Sigmoid colon (tissue), 6 donors: ENCODE measurements at regions not wholly inside any gene's neighbourhood (a gene's known extent, or its start where the extent isn't known, plus 50 kb on each side); places are given as distances from the start of the nearest gene placed in this dataset.
"Not testable (repeated sequence)": the region's sequence is repeated elsewhere in the genome, so short reads cannot be mapped to it uniquely, and the experiment has no call there.

Experiments
- DNase-seq: peaks from one replicate; pipeline ENCODE4 v3.0.0-alpha.2; 2019
- H3K27ac ChIP-seq, 4 donors: fragments of 200-600 bp; sonication (generic); one replicate each; pipeline ENCODE4 v1.5.1; 2016 to 2019; ENCODE audit warnings: mild to moderate bottlenecking in 1 of 4
- H3K27me3 ChIP-seq, 3 donors: fragments of 200-600 bp; sonication (generic); one replicate each; pipeline ENCODE4 v1.5.1; 2019; ENCODE audit warnings: mild to moderate bottlenecking in 1 of 3
- H3K36me3 ChIP-seq, 4 donors: fragments of 200-600 bp; sonication (generic); one replicate each; pipeline ENCODE4 v1.5.1; 2016 to 2019
- H3K4me1 ChIP-seq, 4 donors: fragments of 200-600 bp; sonication (generic); one replicate each; pipeline ENCODE4 v1.5.1; 2017 to 2019
- H3K4me3 ChIP-seq, 4 donors: fragments of 200-600 bp; sonication (generic); one replicate each; pipeline ENCODE4 v1.5.1; 2017 to 2019; ENCODE audit warnings: mild to moderate bottlenecking in 2 of 4, moderate library complexity in 1 of 4
- H3K9me3 ChIP-seq, 4 donors: fragments of 200-600 bp in 3 of 4; sonication (generic) in 3 of 4; one replicate each; pipeline versions ENCODE4 v1.5.1 to v1.6.1; 2013 to 2019
- EP300 ChIP-seq, 4 donors: sonication (generic); formaldehyde crosslinking; IDR thresholded peaks; one replicate each; pipeline ENCODE4 v1.6.1; 2017; ENCODE audit warnings: antibody characterized with exemption in 4 of 4
- POLR2A ChIP-seq, 2 donors: fragments of 450-650 bp; IDR thresholded peaks; one replicate each; pipeline ENCODE4 v1.6.1; 2016; ENCODE audit warnings: antibody characterized with exemption in 2 of 2, mild to moderate bottlenecking in 2 of 2, moderate library complexity in 2 of 2
- POLR2AphosphoS5 ChIP-seq, 4 donors: sonication (generic); formaldehyde crosslinking; IDR thresholded peaks; one replicate each; pipeline ENCODE4 v1.6.1; 2017; ENCODE audit warnings: antibody characterized with exemption in 4 of 4
- WGBS, 2 donors: extraction: QIAGEN DNeasy Blood & Tissue Kit; methylation state at CpG; one replicate each; pipeline ENCODE4 v1.1.7; 2013; 5-methylcytosine and 5-hydroxymethylcytosine counted together
- intact Hi-C: fragments of 100-400 bp; cut with DNase I; formaldehyde crosslinking; loops from one replicate; pipeline ENCODE4 v1.15.1; 2023
- TF ChIP-seq, protein P1 (sequence below), 4 experiments: fragments of 450-650 bp in 3 of 4; fragments of 200-600 bp in 1 of 4; IDR thresholded peaks; one replicate each; pipeline ENCODE4 v1.5.1; 2016 to 2019; ENCODE audit warnings: antibody characterized with exemption in 4 of 4, mild to moderate bottlenecking in 3 of 4, moderate library complexity in 2 of 4
- donor health status: healthy with polysubstance abuse.
- donor health status: healthy.

DNA sequence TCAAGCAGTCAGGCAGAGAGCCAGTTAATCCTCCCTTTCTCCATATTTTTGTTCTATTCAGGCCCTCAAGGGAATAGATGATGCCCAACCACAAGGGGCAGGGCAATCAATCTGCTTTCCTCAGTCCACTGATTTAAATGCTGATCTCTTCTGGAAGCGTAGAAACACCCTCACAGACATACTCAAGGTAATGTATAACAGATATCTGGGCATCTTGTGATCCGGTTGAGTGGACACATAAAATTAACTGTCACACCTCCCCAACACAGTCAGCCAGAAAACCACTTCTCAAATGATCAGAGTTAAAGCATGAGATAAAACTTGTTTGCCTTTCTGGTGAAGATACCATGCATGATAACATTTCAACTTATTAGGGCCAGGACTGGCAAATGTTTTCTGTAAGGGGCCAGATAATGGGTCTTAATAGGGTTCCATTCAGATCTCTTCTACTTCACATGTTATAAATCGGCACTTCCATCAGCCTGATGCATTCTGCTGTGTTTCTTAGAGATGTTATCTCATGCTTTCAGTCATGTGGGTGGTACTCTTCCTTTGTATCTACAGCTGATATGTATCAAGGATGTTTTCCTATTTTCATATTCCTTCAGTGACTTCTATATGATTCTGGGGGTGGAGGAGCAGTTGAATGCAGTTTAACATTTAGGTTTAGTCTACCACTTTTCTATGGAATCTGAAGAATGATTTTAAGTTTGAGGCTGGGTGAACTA lies 58.9 kb upstream of the CNTLN start:
- Histone ChIP-seq H3K4me3 (no peak overlapping the region), H3K27me3 (no peaks in the 10 kb centered on the region), H3K9me3 (no peaks in the 10 kb centered on the region), H3K27ac (no peak overlapping the region), H3K36me3 (no peaks in the 10 kb centered on the region), H3K4me1 (no peaks in the 10 kb centered on the region)
- no peak for DNase-seq
- 88 to 89% methylated on average over 3 of the region's 3 CpGs for WGBS, 2 donors
- TF ChIP-seq EP300 (IDR thresholded peaks at IDR 0.05) (no peak), POLR2AphosphoS5 (IDR thresholded peaks at IDR 0.05) (no peak), POLR2A (IDR thresholded peaks at IDR 0.05) (no peak)
- TF ChIP-seq, protein P1, sequence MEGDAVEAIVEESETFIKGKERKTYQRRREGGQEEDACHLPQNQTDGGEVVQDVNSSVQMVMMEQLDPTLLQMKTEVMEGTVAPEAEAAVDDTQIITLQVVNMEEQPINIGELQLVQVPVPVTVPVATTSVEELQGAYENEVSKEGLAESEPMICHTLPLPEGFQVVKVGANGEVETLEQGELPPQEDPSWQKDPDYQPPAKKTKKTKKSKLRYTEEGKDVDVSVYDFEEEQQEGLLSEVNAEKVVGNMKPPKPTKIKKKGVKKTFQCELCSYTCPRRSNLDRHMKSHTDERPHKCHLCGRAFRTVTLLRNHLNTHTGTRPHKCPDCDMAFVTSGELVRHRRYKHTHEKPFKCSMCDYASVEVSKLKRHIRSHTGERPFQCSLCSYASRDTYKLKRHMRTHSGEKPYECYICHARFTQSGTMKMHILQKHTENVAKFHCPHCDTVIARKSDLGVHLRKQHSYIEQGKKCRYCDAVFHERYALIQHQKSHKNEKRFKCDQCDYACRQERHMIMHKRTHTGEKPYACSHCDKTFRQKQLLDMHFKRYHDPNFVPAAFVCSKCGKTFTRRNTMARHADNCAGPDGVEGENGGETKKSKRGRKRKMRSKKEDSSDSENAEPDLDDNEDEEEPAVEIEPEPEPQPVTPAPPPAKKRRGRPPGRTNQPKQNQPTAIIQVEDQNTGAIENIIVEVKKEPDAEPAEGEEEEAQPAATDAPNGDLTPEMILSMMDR (IDR thresholded peaks at IDR 0.05): no peak
- intact Hi-C loops: loop anchor here (10.0 kb wide), 1 partner anchor 1211 kb away; no protein-coding TSS in a partner anchor

GRCh38 chr9:17075146-17075757 lies 59.6 kb upstream of the CNTLN start:
- WGBS, 2 donors: 87 to 88% methylated on average over 4 of the region's 4 CpGs
- Histone ChIP-seq H3K27me3 (no peaks in the 10 kb centered on the region), H3K9me3 (no peaks in the 10 kb centered on the region), H3K4me3 (no peak overlapping the region), H3K4me1 (no peaks in the 10 kb centered on the region), H3K27ac (no peak overlapping the region), H3K36me3 (no peaks in the 10 kb centered on the region)
- TF ChIP-seq, protein P1 (IDR thresholded peaks at IDR 0.05): no peak
- TF ChIP-seq EP300 (IDR thresholded peaks at IDR 0.05): no peak
- TF ChIP-seq POLR2AphosphoS5 (IDR thresholded peaks at IDR 0.05): no peak
- no peak for TF ChIP-seq POLR2A (IDR thresholded peaks at IDR 0.05)
- no peak for DNase-seq
- intact Hi-C loops: loop anchor here (10.0 kb wide), 1 partner anchor 1210 kb away; no protein-coding TSS in a partner anchor

DNA sequence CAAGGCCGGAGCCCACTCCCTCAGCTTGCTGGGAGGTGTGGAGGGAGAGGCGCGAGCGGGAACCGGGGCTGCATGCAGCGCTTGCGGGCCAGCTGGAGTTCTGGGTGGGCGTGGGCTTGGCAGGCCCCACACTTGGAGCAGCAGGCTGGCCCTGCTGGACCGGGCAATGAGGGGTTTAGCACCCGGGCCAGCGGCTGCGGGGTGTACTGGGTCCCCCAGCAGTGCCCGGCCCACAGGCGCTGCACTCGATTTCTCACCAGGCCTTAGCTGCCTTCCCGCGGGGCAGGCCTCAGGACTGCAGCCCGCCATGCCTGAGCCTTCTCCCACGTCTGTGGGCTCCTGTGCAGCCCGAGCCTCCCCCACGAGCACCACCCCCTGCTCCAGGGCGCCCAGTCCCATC lies 62.3 kb upstream of the CNTLN start:
- intact Hi-C loops: loop anchor here (10.0 kb wide), 1 partner anchor 1208 kb away; no protein-coding TSS in a partner anchor
- DNase-seq, H3K27ac ChIP-seq, H3K9me3 ChIP-seq, H3K4me3 ChIP-seq, H3K4me1 ChIP-seq, H3K27me3 ChIP-seq, H3K36me3 ChIP-seq: not testable (repeated sequence)
- 94 to 96% methylated on average over 22 of the region's 22 CpGs for WGBS, 2 donors

DNA sequence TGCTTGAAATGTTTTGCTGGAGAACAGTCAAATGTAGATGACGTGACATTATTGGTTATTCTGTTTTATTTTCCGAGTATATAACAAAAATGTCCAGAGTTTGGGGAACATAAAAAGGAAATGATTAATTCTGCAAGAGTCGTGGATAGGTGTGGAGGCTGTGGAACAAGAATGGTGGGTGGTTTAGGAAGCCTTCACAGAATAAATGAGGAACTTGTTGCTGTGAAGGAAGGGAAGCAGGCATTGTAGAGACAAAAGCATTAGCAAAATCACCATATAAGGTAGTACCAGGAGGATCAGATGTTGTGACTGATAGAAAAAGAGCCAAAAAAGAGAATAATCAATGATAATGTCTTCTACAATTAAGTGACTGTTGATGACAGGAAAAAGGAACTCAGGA lies 66.2 kb upstream of the CNTLN start:
- H3K27ac ChIP-seq: no peak overlapping the region
- no peaks in the 10 kb centered on the region for H3K4me1 ChIP-seq
- no peaks in the 10 kb centered on the region for H3K9me3 ChIP-seq
- H3K4me3 ChIP-seq: no peak overlapping the region
- no peaks in the 10 kb centered on the region for H3K36me3 ChIP-seq
- no peaks in the 10 kb centered on the region for H3K27me3 ChIP-seq
- WGBS, 2 donors: 67 to 78% methylated on average over 3 of the region's 3 CpGs
- no peak for TF ChIP-seq POLR2A (IDR thresholded peaks at IDR 0.05)
- no peak for TF ChIP-seq POLR2AphosphoS5 (IDR thresholded peaks at IDR 0.05)
- TF ChIP-seq EP300 (IDR thresholded peaks at IDR 0.05): no peak
- TF ChIP-seq, protein P1 (IDR thresholded peaks at IDR 0.05): no peak
- intact Hi-C loops: no loop called here
- no peak for DNase-seq

DNA sequence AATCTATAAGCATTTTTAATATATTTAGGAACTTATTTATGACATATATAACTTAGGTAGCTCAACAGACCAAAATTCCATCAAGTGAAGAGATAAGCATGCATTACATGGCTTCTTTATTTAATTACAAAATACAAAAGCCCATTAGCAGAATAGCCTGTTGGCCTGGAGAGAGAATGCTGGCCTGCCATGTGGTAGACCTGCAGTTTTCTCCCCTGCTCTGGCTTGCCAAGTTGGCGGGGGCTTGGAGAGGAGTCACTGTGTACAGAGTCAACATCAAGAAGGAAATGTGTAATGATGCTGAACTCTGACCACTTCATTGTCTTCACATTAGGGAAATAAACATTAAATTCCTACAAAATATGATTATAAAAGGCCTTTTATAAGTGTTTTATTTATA lies 69.8 kb upstream of the CNTLN start:
- no peak for TF ChIP-seq POLR2A (IDR thresholded peaks at IDR 0.05)
- intact Hi-C loops: no loop called here

More for the DNA sequence above, 69.8 kb upstream of the CNTLN start:
- H3K9me3 ChIP-seq: no peaks in the 10 kb centered on the region
- 35 to 69% methylated on average over 1 of the region's 1 CpG for WGBS, 2 donors
- H3K36me3 ChIP-seq: no peaks in the 10 kb centered on the region
- no peak overlapping the region for H3K27ac ChIP-seq
- no peaks in the 10 kb centered on the region for H3K27me3 ChIP-seq
- no peaks in the 10 kb centered on the region for H3K4me1 ChIP-seq
- H3K4me3 ChIP-seq: no peak overlapping the region
- DNase-seq: no peak
